Lung (tissue), 11 donors: ENCODE measurements at regions not wholly inside any gene's neighbourhood (a gene's known extent, or its start where the extent isn't known, plus 50 kb on each side); places are given as distances from the start of the nearest gene placed in this dataset.

Experiments
- ATAC-seq: fragments of 200-7000 bp; cut with Tn5 transposase; one replicate; pipeline ENCODE4 v1.9.1; 2020; ENCODE audit warnings: moderate number of reproducible peaks; ENCODE audit not compliant: insufficient read depth, low FRiP score
- DNase-seq, 3 donors: peaks; one replicate each; pipeline ENCODE4 v3.0.0-alpha.2; 2013 to 2017
- H3K27ac ChIP-seq, 2 donors: one replicate each; pipeline ENCODE4 v1.5.1; 2013; ENCODE audit warnings: mild to moderate bottlenecking in 2 of 2, moderate library complexity in 2 of 2, control low read depth in 1 of 2, inconsistent platforms in 1 of 2, low read depth in 1 of 2, low read length in 1 of 2
- H3K27me3 ChIP-seq, 3 donors: one replicate each; pipeline ENCODE4 v1.5.1; 2013; ENCODE audit warnings: low read length in 2 of 3; ENCODE audit not compliant: control insufficient read depth in 3 of 3, insufficient read depth in 3 of 3
- H3K36me3 ChIP-seq, 4 donors: one replicate each; pipeline ENCODE4 v1.5.1; 2013; ENCODE audit warnings: low read length in 4 of 4, mild to moderate bottlenecking in 1 of 4, moderate library complexity in 1 of 4; ENCODE audit not compliant: control insufficient read depth in 4 of 4, insufficient read depth in 4 of 4
- H3K4me1 ChIP-seq, 5 donors: one replicate each; pipeline ENCODE4 v1.5.1; 2013; ENCODE audit warnings: low read length in 5 of 5, mild to moderate bottlenecking in 2 of 5, moderate library complexity in 1 of 5; ENCODE audit not compliant: control insufficient read depth in 5 of 5, insufficient read depth in 5 of 5
- H3K4me3 ChIP-seq: one replicate; pipeline ENCODE4 v1.5.1; 2013; ENCODE audit warnings: mild to moderate bottlenecking, control low read depth, moderate library complexity
- H3K9ac ChIP-seq, 2 donors: one replicate each; pipeline ENCODE4 v1.5.1; 2013; ENCODE audit warnings: low read length in 2 of 2, control low read depth in 1 of 2; ENCODE audit not compliant: insufficient read depth in 1 of 2
- H3K9me3 ChIP-seq, 4 donors: one replicate each; pipeline ENCODE4 v1.5.1; 2013; ENCODE audit warnings: low read length in 3 of 4, mild to moderate bottlenecking in 1 of 4, moderate library complexity in 1 of 4; ENCODE audit not compliant: control insufficient read depth in 4 of 4, insufficient read depth in 3 of 4
- CTCF ChIP-seq: IDR thresholded peaks from 2 replicates; pipeline ENCODE4 v1.5.1; 2012; ENCODE audit warnings: mild to moderate bottlenecking; ENCODE audit errors: control extremely low read depth, extremely low read depth
- WGBS, 2 donors: extraction: QIAGEN DNeasy Blood & Tissue Kit; methylation state at CpG; one replicate each; pipeline ENCODE4 v1.1.7; 2013; 5-methylcytosine and 5-hydroxymethylcytosine counted together
- donor health status: control.
- donor health status: control.
- donor health status: Bipolar disorder and iron deficiency.
- donor health status: healthy.
- donor health status: DM: yes; HTN: yes; CAD: no.

GRCh38 chr3:101074518-101074917 is 81.3 kb upstream of the ABI3BP start:
- no peak for TF ChIP-seq CTCF
- H3K9me3 ChIP-seq: no peaks in the 10 kb centered on the region
- no peak overlapping the region for H3K27ac ChIP-seq
- no peak for ATAC-seq
- 92 to 94% methylated on average over 2 of the region's 2 CpGs for WGBS, 2 donors
- no peak for DNase-seq
- H3K36me3 ChIP-seq: no peaks in the 10 kb centered on the region
- peaks cover 0 to 10% (median 0%) of the 10 kb centered on the region in 5 donors for H3K4me1 ChIP-seq
- H3K4me3 ChIP-seq: no peak overlapping the region
- no peaks in the 10 kb centered on the region for H3K27me3 ChIP-seq
- H3K9ac ChIP-seq: no peak overlapping the region

GRCh38 chr3:101072300-101072699 is 79.1 kb upstream of the ABI3BP start:
- no peak for ATAC-seq
- Histone ChIP-seq H3K27me3 (no peaks in the 10 kb centered on the region), H3K9ac (no peak overlapping the region), H3K36me3 (no peaks in the 10 kb centered on the region), H3K9me3 (no peaks in the 10 kb centered on the region), H3K4me3 (no peak overlapping the region), H3K4me1 (peaks cover 0 to 10% (median 0%) of the 10 kb centered on the region in 5 donors), H3K27ac (no peak overlapping the region)
- no peak for TF ChIP-seq CTCF
- 44 to 61% methylated on average over 4 of the region's 4 CpGs for WGBS, 2 donors
- peak in 2 of 3 donors; percentile 27 to 52 for DNase-seq

- no peak for ATAC-seq
- Histone ChIP-seq H3K9ac (no peak overlapping the region), H3K9me3 (no peaks in the 10 kb centered on the region)
Observed at GRCh38 chr3:101070799-101071121, 77.5 kb upstream of the ABI3BP start.

More at GRCh38 chr3:101070799-101071121, 77.5 kb upstream of the ABI3BP start:
- no peaks in the 10 kb centered on the region for H3K27me3 ChIP-seq
- DNase-seq: no peak
- peaks cover 0 to 21% (median 0%) of the 10 kb centered on the region in 5 donors for H3K4me1 ChIP-seq
- H3K36me3 ChIP-seq: no peaks in the 10 kb centered on the region
- no peak for TF ChIP-seq CTCF
- H3K4me3 ChIP-seq: no peak overlapping the region
- no peak overlapping the region for H3K27ac ChIP-seq
